SK-N-SH (cell line): ENCODE measurements at regions not wholly inside any gene's neighbourhood (a gene's known extent, or its start where the extent isn't known, plus 50 kb on each side); places are given as distances from the start of the nearest gene placed in this dataset.

Experiments
- CTCF ChIA-PET: fragments of 300-600, 350-600 bp; formaldehyde crosslinking; extraction: SDS; loops from one replicate; lab custom pipeline; 2021; lab: Yijun Ruan, JAX
- POLR2A ChIA-PET: fragments of 350-600 bp; sonication (Branson Sonifier 250); formaldehyde crosslinking; extraction: SDS; loops from one replicate; lab custom pipeline; 2020; ENCODE audit warnings: antibody characterized with exemption, inconsistent platforms; lab: Yijun Ruan, JAX
- DNase-seq: peaks from one replicate; pipeline ENCODE4 v3.0.0; 2012
- H2AFZ ChIP-seq: fragments of 200-600 bp; sonication (generic); 2 replicates; pipeline ENCODE4 v1.8.1; 2016; ENCODE audit warnings: antibody characterized with exemption, mild to moderate bottlenecking, low read depth
- H3F3A ChIP-seq: fragments of 200-600 bp; sonication (generic); replicated peaks from 2 replicates; pipeline ENCODE3; 2016; ENCODE audit warnings: antibody characterized with exemption, mild to moderate bottlenecking; ENCODE audit not compliant: insufficient read depth
- H3K27ac ChIP-seq, 2 experiments: fragments of 200-500 bp in 1 of 2; fragments of 200-600 bp in 1 of 2; sonication (Bioruptor generic) in 1 of 2; sonication (generic), shearing (Covaris generic) in 1 of 2; 2 replicates each; pipeline versions ENCODE4 v1.5.1 to v1.6.1; 2014 to 2016; ENCODE audit warnings: low read depth in 2 of 2, inconsistent platforms in 1 of 2, low read length in 1 of 2, mild to moderate bottlenecking in 1 of 2, mixed read lengths in 1 of 2
- H3K27me3 ChIP-seq: fragments of 200-600 bp; sonication (generic), shearing (Covaris generic); 2 replicates; pipeline ENCODE4 v1.6.1; 2016; ENCODE audit warnings: mixed run types; ENCODE audit not compliant: insufficient read depth
- H3K36me3 ChIP-seq, 2 experiments: fragments of 200-500 bp in 1 of 2; fragments of 200-600 bp in 1 of 2; sonication (Bioruptor generic) in 1 of 2; sonication (generic) in 1 of 2; replicated peaks in 1 of 2; 2 replicates each; pipeline versions ENCODE3 to v1.5.1; 2014 to 2016; ENCODE audit warnings: low read length in 1 of 2, mild to moderate bottlenecking in 1 of 2; ENCODE audit not compliant: insufficient read depth in 2 of 2, control insufficient read depth in 1 of 2
- H3K4me1 ChIP-seq, 2 experiments: fragments of 200-500 bp in 1 of 2; fragments of 200-600 bp in 1 of 2; sonication (Bioruptor generic) in 1 of 2; sonication (generic), shearing (Covaris generic) in 1 of 2; 2 replicates each; pipeline versions ENCODE4 v1.5.1 to v1.6.1; 2014 to 2016; ENCODE audit warnings: low read depth in 1 of 2, low read length in 1 of 2, mixed run types in 1 of 2; ENCODE audit not compliant: insufficient read depth in 2 of 2, control insufficient read depth in 1 of 2
- H3K4me2 ChIP-seq: fragments of 200-600 bp; sonication (generic), shearing (Covaris generic); 2 replicates; pipeline ENCODE4 v1.6.1; 2017; ENCODE audit warnings: mixed run types
- H3K4me3 ChIP-seq, 2 experiments: fragments of 200-500 bp in 1 of 2; fragments of 200-600 bp in 1 of 2; sonication (Bioruptor generic) in 1 of 2; sonication (generic), shearing (Covaris generic) in 1 of 2; 2 replicates each; pipeline versions ENCODE4 v1.5.1 to v1.8.1; 2014 to 2016; ENCODE audit warnings: low read depth in 2 of 2, inconsistent platforms in 1 of 2, low read length in 1 of 2, mild to moderate bottlenecking in 1 of 2, mixed read lengths in 1 of 2, moderate library complexity in 1 of 2
- H3K79me2 ChIP-seq: fragments of 200-600 bp; sonication (generic); 2 replicates; pipeline ENCODE4 v1.8.1; 2017; ENCODE audit warnings: mild to moderate bottlenecking; ENCODE audit not compliant: insufficient read depth
- H3K9ac ChIP-seq: fragments of 200-600 bp; sonication (generic); 2 replicates; pipeline ENCODE4 v1.6.1; 2017; ENCODE audit warnings: mixed run types
- H3K9me2 ChIP-seq: fragments of 200-600 bp; sonication (generic); 2 replicates; pipeline ENCODE4 v1.6.1; 2017; ENCODE audit warnings: mixed run types
- H3K9me3 ChIP-seq: fragments of 200-600 bp; sonication (generic); 2 replicates; pipeline ENCODE4 v1.6.1; 2017; ENCODE audit warnings: mixed run types, mild to moderate bottlenecking, moderate library complexity
- H4K20me1 ChIP-seq: fragments of 200-600 bp; sonication (generic); 2 replicates; pipeline ENCODE4 v1.6.1; 2017; ENCODE audit warnings: mild to moderate bottlenecking, mixed run types; ENCODE audit not compliant: insufficient read depth
- FOSL2 ChIP-seq: IDR thresholded peaks from 2 replicates; pipeline ENCODE4 v1.4.0; 2012; ENCODE audit warnings: low read depth, mild to moderate bottlenecking, moderate library complexity, borderline replicate concordance
- FOXM1 ChIP-seq: IDR thresholded peaks from 2 replicates; pipeline ENCODE4 v1.4.0; 2012; ENCODE audit warnings: low read depth, mild to moderate bottlenecking
- MAX ChIP-seq: IDR thresholded peaks from 2 replicates; pipeline ENCODE4 v1.4.0; 2012; ENCODE audit warnings: low read depth
- MEF2A ChIP-seq: IDR thresholded peaks from 2 replicates; pipeline ENCODE4 v1.4.0; 2012; ENCODE audit warnings: low read depth, borderline replicate concordance
- NFIC ChIP-seq: IDR thresholded peaks from 2 replicates; pipeline ENCODE4 v1.4.0; 2012; ENCODE audit warnings: borderline replicate concordance
- PBX3 ChIP-seq: IDR thresholded peaks from 2 replicates; pipeline ENCODE4; 2012
- RAD21 ChIP-seq: IDR thresholded peaks from 2 replicates; pipeline ENCODE4 v1.6.1; 2012; ENCODE audit warnings: mild to moderate bottlenecking, low read length
- RCOR1 ChIP-seq: fragments of 150-350 bp; IDR thresholded peaks from 2 replicates; pipeline ENCODE4 v1.6.1; 2017; ENCODE audit warnings: antibody characterized with exemption, low read length
- RFX5 ChIP-seq: IDR thresholded peaks from 2 replicates; pipeline ENCODE4 v1.6.1; 2012; ENCODE audit warnings: mild to moderate bottlenecking, improper control_type of control experiment, low read length
- SMC3 ChIP-seq: IDR thresholded peaks from 2 replicates; pipeline ENCODE4 v1.6.1; 2012; ENCODE audit warnings: low read depth, low read length, improper control_type of control experiment
- TCF12 ChIP-seq: IDR thresholded peaks from 2 replicates; pipeline ENCODE4 v1.4.0; 2012
- TEAD4 ChIP-seq: IDR thresholded peaks from 2 replicates; pipeline ENCODE4 v1.4.0; 2012; ENCODE audit warnings: mild to moderate bottlenecking, borderline replicate concordance; ENCODE audit not compliant: insufficient read depth
- USF2 ChIP-seq: fragments of 150-350 bp; IDR thresholded peaks from 2 replicates; pipeline ENCODE4 v1.6.1; 2017; ENCODE audit warnings: antibody characterized with exemption, low read length, low read depth, borderline replicate concordance
- YY1 ChIP-seq: IDR thresholded peaks from 2 replicates; pipeline ENCODE4 v1.4.0; 2012; ENCODE audit warnings: low read depth, mild to moderate bottlenecking
- ZBTB33 ChIP-seq: IDR thresholded peaks from 2 replicates; pipeline ENCODE4 v1.4.0; 2012; ENCODE audit warnings: low read depth, borderline replicate concordance
- WGBS: methylation state at CpG from one replicate; pipeline ENCODE4 v1.1.6; 2017; ENCODE audit warnings: low lambda C conversion rate; 5-methylcytosine and 5-hydroxymethylcytosine counted together

- H4K20me1 ChIP-seq: no peaks in the 10 kb centered on the region
- ChIA-PET CTCF (no interaction called here), POLR2A (no interaction called here)
- no peaks in the 10 kb centered on the region for H3K4me1 ChIP-seq
- H3K27me3 ChIP-seq: no peaks in the 10 kb centered on the region
- H3K36me3 ChIP-seq: no peaks in the 10 kb centered on the region
- no peaks in the 10 kb centered on the region for H3K9me3 ChIP-seq
- H3K9ac ChIP-seq: no peak overlapping the region
- no peak overlapping the region for H2AFZ ChIP-seq
- H3K4me3 ChIP-seq: no peak overlapping the region
- H3K4me2 ChIP-seq: no peak overlapping the region
- H3K9me2 ChIP-seq: no peaks in the 10 kb centered on the region
- TF ChIP-seq ZBTB33 (no peak), MEF2A (no peak)
- no peak overlapping the region for H3K27ac ChIP-seq
- H3K79me2 ChIP-seq: no peaks in the 10 kb centered on the region
- DNase-seq: no peak
- no peaks in the 10 kb centered on the region for H3F3A ChIP-seq
Observed at GRCh38 chr20:12217382-12217781, 299.7 kb downstream of the BTBD3 start.

- H3K79me2 ChIP-seq: no peaks in the 10 kb centered on the region
- H3K27me3 ChIP-seq: no peaks in the 10 kb centered on the region
- no peaks in the 10 kb centered on the region for H3K4me1 ChIP-seq
- no peak overlapping the region for H3K4me3 ChIP-seq
- H3K27ac ChIP-seq: no peak overlapping the region
- H3K36me3 ChIP-seq: no peaks in the 10 kb centered on the region
- H2AFZ ChIP-seq: no peak overlapping the region
- TF ChIP-seq NFIC (no peak), RAD21 (no peak), ZBTB33 (no peak), TCF12 (no peak), USF2 (no peak), RCOR1 (no peak), FOSL2 (no peak), TEAD4 (no peak), FOXM1 (no peak), RFX5 (no peak), YY1 (no peak), SMC3 (no peak), MAX (no peak), PBX3 (no peak)
- no peaks in the 10 kb centered on the region for H3K9me2 ChIP-seq
- H4K20me1 ChIP-seq: no peaks in the 10 kb centered on the region
- ChIA-PET CTCF (interaction anchor here (2.1 kb wide), 2 partner anchors 9 to 12 kb away, joined by 5 to 7 read pairs; no protein-coding TSS in a partner anchor), POLR2A (no interaction called here)
- H3K9ac ChIP-seq: no peak overlapping the region
- DNase-seq: no peak
- H3F3A ChIP-seq: no peaks in the 10 kb centered on the region
- 25% methylated on average over 2 of the region's 2 CpGs for WGBS
- H3K4me2 ChIP-seq: no peak overlapping the region
- no peaks in the 10 kb centered on the region for H3K9me3 ChIP-seq
Observed at GRCh38 chr20:12219798-12220197, 302.1 kb downstream of the BTBD3 start.
